SK-N-SH treated with all-trans-retinoic acid at 6 μM for 48 hours (cell line): ENCODE measurements at regions not wholly inside any gene's neighbourhood (a gene's known extent, or its start where the extent isn't known, plus 50 kb on each side); places are given as distances from the start of the nearest gene placed in this dataset.
A peak's percentile ranks its signal among the peaks of the same experiment; 100 is the strongest.

Experiments
- ATAC-seq: fragments of 200-7000 bp; cut with Tn5 transposase; 3 replicates; pipeline ENCODE4 v1.9.1; 2020; ENCODE audit warnings: mild to moderate bottlenecking, moderate library complexity
- ARNTL ChIP-seq: fragments of 450-650 bp; formaldehyde crosslinking; IDR thresholded peaks from 2 replicates; pipeline ENCODE4 v1.5.0; 2020; ENCODE audit warnings: low read depth, mild to moderate bottlenecking, moderate library complexity, borderline replicate concordance
- BACH2 ChIP-seq: fragments of 250-450 bp; sonication (Bioruptor Pico); IDR thresholded peaks from 2 replicates; pipeline ENCODE4 v1.9.0; 2021; ENCODE audit warnings: mild to moderate bottlenecking, borderline replicate concordance
- CSDC2 ChIP-seq: fragments of 250-450 bp; sonication (Bioruptor Pico); IDR thresholded peaks from 2 replicates; pipeline ENCODE4 v1.5.0; 2020; ENCODE audit warnings: mild to moderate bottlenecking, moderate library complexity
- ESRRG ChIP-seq: fragments of 250-450 bp; sonication (Bioruptor Pico); IDR thresholded peaks from 2 replicates; pipeline ENCODE4 v1.6.1; 2021; ENCODE audit warnings: mild to moderate bottlenecking
- GLIS3 ChIP-seq: fragments of 250-450 bp; sonication (Bioruptor Pico); IDR thresholded peaks from 2 replicates; pipeline ENCODE4 v1.5.0; 2020; ENCODE audit warnings: mild to moderate bottlenecking, moderate library complexity
- ISL1 ChIP-seq: fragments of 250-450 bp; sonication (Bioruptor Pico); IDR thresholded peaks from 2 replicates; pipeline ENCODE4 v2.1.2; 2022; ENCODE audit warnings: mild to moderate bottlenecking, moderate library complexity
- OSR1 ChIP-seq: fragments of 250-450 bp; sonication (Bioruptor Pico); IDR thresholded peaks from 2 replicates; pipeline ENCODE4 v1.8.0; 2022; ENCODE audit warnings: moderate library complexity, mild to moderate bottlenecking, inconsistent platforms
- PPARA ChIP-seq: fragments of 250-450 bp; sonication (Bioruptor Pico); IDR thresholded peaks from 2 replicates; pipeline ENCODE4 v1.5.0; 2020; ENCODE audit warnings: mild to moderate bottlenecking, borderline replicate concordance
- SNAI2 ChIP-seq: fragments of 250-450 bp; sonication (Bioruptor Pico); IDR thresholded peaks from 2 replicates; pipeline ENCODE4 v1.5.0; 2020; ENCODE audit warnings: mild to moderate bottlenecking, moderate library complexity
- TCF4 ChIP-seq: fragments of 250-450 bp; sonication (Bioruptor Pico); IDR thresholded peaks from 2 replicates; pipeline ENCODE4 v1.8.0; 2021; ENCODE audit warnings: mild to moderate bottlenecking, moderate library complexity, borderline replicate concordance
- TOX ChIP-seq: fragments of 250-450 bp; sonication (Bioruptor Pico); IDR thresholded peaks from 2 replicates; pipeline ENCODE4 v1.8.0; 2021; ENCODE audit warnings: mild to moderate bottlenecking, moderate library complexity, borderline replicate concordance
- ZFP3 ChIP-seq: fragments of 250-450 bp; sonication (Bioruptor Pico); IDR thresholded peaks from 2 replicates; pipeline ENCODE4 v1.5.0; 2020; ENCODE audit warnings: mild to moderate bottlenecking, moderate library complexity
- ZFP30 ChIP-seq: fragments of 450-650 bp; formaldehyde crosslinking; IDR thresholded peaks from 2 replicates; pipeline ENCODE4 v1.5.0; 2022; ENCODE audit warnings: mild to moderate bottlenecking, moderate library complexity
- ZNF565 ChIP-seq: fragments of 450-650 bp; formaldehyde crosslinking; conservative IDR thresholded peaks from 2 replicates; pipeline ENCODE4 v1.5.0; 2020; ENCODE audit warnings: low read depth, mild to moderate bottlenecking, moderate library complexity
- ZNF70 ChIP-seq: fragments of 450-650 bp; formaldehyde crosslinking; IDR thresholded peaks from 2 replicates; pipeline ENCODE4 v1.5.0; 2020; ENCODE audit warnings: mild to moderate bottlenecking, moderate library complexity
- TF ChIP-seq, protein P1 (sequence below): fragments of 250-450 bp; sonication (Bioruptor Pico); IDR thresholded peaks from 2 replicates; pipeline ENCODE4 v1.8.0; 2020; ENCODE audit warnings: mild to moderate bottlenecking, moderate library complexity, borderline replicate concordance
- TF ChIP-seq, protein P2 (sequence below): fragments of 250-450 bp; sonication (Bioruptor Pico); IDR thresholded peaks from 2 replicates; pipeline ENCODE4 v1.5.1; 2020; ENCODE audit warnings: low read depth, mild to moderate bottlenecking, moderate library complexity
- TF ChIP-seq, protein P3 (sequence below): fragments of 250-450 bp; sonication (Bioruptor Pico); IDR thresholded peaks from 2 replicates; pipeline ENCODE4 v1.5.0; 2020; ENCODE audit warnings: mild to moderate bottlenecking, moderate library complexity
- TF ChIP-seq, protein P4 (sequence below): fragments of 250-450 bp; sonication (Bioruptor Pico); IDR thresholded peaks from 2 replicates; pipeline ENCODE4 v1.8.0; 2021; ENCODE audit warnings: low read depth, mild to moderate bottlenecking, moderate library complexity, borderline replicate concordance
- TF ChIP-seq, protein P5 (sequence below): fragments of 250-450 bp; sonication (Bioruptor Pico); IDR thresholded peaks from 2 replicates; pipeline ENCODE4 v1.5.1; 2021; ENCODE audit warnings: mild to moderate bottlenecking, moderate library complexity

DNA sequence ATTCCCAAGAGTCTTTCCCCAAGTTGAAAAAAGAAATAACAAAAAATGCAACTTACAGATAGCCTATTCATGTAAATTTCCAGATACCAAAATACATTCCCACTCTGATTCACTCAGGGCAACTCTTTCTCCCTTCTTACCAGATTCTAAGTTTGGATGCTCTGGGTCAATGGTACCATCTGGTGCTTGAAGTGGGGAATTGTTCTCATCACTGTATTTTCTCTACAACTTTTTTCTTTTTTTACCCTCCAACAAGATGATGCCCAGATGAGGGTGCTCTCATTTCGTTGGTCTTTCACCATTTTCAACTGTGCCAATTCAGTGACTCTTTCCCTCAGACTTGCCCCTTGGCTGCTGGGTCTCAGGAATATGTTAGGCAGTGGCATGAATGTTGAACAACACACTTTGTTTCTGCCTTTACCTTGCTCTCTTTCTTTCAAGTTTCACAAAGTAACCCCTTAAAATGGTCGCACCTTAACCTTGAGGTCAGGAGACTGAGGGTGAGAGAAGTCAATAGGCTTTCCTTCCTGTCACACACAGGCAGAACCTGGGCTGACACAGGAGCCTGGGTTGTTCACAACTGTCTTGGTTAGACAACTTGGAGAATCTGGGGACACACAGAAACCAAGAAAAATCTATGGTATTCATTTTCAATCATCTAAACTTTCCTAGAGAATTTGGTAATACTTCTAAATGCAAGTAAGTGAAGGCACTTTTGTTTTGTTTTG is 330.7 kb upstream of the SLCO3A1 start:
- peak; percentile 93 for ATAC-seq
- TF ChIP-seq CSDC2 (CRISPR knock-in tag) (no peak), OSR1 (no peak), BACH2 (CRISPR knock-in tag) (no peak), ZFP3 (CRISPR knock-in tag) (no peak), GLIS3 (CRISPR knock-in tag) (no peak), ZFP30 (CRISPR knock-in tag) (no peak)

DNA sequence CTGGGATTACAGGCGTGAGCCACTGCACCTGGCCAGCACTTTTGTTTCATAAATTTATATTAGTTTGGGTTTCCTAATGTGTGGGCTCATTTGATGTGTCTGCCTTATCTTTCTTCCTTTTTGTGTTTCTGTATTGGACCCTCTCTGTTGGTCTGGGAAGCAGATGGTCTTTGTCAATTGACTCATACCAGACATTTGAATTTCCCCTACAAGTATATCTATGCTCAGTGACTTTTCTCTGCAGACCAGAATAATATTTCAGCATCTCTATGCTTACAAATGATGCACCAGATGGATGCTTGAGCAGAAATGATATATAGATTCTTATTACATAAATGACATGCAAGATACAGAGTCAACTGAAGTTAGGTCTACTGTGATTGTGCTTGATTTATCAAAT is 329.9 kb upstream of the SLCO3A1 start:
- ATAC-seq, result no peak
- no peak for TF ChIP-seq ESRRG (CRISPR knock-in tag)
- no peak for TF ChIP-seq OSR1
- TF ChIP-seq, protein P1, sequence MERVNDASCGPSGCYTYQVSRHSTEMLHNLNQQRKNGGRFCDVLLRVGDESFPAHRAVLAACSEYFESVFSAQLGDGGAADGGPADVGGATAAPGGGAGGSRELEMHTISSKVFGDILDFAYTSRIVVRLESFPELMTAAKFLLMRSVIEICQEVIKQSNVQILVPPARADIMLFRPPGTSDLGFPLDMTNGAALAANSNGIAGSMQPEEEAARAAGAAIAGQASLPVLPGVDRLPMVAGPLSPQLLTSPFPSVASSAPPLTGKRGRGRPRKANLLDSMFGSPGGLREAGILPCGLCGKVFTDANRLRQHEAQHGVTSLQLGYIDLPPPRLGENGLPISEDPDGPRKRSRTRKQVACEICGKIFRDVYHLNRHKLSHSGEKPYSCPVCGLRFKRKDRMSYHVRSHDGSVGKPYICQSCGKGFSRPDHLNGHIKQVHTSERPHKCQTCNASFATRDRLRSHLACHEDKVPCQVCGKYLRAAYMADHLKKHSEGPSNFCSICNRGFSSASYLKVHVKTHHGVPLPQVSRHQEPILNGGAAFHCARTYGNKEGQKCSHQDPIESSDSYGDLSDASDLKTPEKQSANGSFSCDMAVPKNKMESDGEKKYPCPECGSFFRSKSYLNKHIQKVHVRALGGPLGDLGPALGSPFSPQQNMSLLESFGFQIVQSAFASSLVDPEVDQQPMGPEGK (CRISPR knock-in tag), result no peak
- TF ChIP-seq ZNF70 (CRISPR knock-in tag), result no peak
- TF ChIP-seq ARNTL (CRISPR knock-in tag), result no peak

DNA sequence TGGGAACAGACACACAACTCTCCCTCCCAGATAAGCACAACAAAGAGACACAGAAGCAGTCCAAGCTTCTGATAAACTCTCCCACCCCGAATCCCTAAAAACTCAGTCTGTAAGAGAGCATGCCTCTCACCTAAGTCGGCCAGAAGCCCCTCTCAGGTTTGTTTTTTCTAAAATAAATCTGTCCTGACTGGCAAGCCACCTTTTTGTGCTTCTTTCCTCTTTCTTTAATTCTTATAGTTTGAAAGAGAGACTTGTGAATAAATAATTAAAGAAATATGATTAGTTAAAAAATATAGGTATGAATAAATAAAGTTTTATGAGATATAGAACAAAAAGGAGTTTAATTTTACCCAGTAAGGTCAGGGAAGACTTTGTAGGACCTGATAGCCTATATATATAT is 329.0 kb upstream of the SLCO3A1 start:
- no peak for ATAC-seq
- TF ChIP-seq, protein P2, sequence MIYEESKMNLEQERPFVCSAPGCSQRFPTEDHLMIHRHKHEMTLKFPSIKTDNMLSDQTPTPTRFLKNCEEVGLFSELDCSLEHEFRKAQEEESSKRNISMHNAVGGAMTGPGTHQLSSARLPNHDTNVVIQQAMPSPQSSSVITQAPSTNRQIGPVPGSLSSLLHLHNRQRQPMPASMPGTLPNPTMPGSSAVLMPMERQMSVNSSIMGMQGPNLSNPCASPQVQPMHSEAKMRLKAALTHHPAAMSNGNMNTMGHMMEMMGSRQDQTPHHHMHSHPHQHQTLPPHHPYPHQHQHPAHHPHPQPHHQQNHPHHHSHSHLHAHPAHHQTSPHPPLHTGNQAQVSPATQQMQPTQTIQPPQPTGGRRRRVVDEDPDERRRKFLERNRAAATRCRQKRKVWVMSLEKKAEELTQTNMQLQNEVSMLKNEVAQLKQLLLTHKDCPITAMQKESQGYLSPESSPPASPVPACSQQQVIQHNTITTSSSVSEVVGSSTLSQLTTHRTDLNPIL (CRISPR knock-in tag), result no peak
- TF ChIP-seq, protein P3, sequence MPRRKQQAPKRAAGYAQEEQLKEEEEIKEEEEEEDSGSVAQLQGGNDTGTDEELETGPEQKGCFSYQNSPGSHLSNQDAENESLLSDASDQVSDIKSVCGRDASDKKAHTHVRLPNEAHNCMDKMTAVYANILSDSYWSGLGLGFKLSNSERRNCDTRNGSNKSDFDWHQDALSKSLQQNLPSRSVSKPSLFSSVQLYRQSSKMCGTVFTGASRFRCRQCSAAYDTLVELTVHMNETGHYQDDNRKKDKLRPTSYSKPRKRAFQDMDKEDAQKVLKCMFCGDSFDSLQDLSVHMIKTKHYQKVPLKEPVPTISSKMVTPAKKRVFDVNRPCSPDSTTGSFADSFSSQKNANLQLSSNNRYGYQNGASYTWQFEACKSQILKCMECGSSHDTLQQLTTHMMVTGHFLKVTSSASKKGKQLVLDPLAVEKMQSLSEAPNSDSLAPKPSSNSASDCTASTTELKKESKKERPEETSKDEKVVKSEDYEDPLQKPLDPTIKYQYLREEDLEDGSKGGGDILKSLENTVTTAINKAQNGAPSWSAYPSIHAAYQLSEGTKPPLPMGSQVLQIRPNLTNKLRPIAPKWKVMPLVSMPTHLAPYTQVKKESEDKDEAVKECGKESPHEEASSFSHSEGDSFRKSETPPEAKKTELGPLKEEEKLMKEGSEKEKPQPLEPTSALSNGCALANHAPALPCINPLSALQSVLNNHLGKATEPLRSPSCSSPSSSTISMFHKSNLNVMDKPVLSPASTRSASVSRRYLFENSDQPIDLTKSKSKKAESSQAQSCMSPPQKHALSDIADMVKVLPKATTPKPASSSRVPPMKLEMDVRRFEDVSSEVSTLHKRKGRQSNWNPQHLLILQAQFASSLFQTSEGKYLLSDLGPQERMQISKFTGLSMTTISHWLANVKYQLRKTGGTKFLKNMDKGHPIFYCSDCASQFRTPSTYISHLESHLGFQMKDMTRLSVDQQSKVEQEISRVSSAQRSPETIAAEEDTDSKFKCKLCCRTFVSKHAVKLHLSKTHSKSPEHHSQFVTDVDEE (CRISPR knock-in tag), result no peak
- no peak for TF ChIP-seq ZNF565 (CRISPR knock-in tag)
- TF ChIP-seq TOX (CRISPR knock-in tag), result no peak
- no peak for TF ChIP-seq BACH2 (CRISPR knock-in tag)
- no peak for TF ChIP-seq ZFP30 (CRISPR knock-in tag)
- no peak for TF ChIP-seq ZFP3 (CRISPR knock-in tag)
- TF ChIP-seq, protein P4, sequence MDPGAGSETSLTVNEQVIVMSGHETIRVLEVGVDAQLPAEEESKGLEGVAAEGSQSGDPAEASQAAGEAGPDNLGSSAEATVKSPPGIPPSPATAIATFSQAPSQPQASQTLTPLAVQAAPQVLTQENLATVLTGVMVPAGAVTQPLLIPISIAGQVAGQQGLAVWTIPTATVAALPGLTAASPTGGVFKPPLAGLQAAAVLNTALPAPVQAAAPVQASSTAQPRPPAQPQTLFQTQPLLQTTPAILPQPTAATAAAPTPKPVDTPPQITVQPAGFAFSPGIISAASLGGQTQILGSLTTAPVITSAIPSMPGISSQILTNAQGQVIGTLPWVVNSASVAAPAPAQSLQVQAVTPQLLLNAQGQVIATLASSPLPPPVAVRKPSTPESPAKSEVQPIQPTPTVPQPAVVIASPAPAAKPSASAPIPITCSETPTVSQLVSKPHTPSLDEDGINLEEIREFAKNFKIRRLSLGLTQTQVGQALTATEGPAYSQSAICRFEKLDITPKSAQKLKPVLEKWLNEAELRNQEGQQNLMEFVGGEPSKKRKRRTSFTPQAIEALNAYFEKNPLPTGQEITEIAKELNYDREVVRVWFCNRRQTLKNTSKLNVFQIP (CRISPR knock-in tag), result no peak
- TF ChIP-seq TCF4 (CRISPR knock-in tag), result no peak
- TF ChIP-seq, all 23 proteins: peak for 0

DNA sequence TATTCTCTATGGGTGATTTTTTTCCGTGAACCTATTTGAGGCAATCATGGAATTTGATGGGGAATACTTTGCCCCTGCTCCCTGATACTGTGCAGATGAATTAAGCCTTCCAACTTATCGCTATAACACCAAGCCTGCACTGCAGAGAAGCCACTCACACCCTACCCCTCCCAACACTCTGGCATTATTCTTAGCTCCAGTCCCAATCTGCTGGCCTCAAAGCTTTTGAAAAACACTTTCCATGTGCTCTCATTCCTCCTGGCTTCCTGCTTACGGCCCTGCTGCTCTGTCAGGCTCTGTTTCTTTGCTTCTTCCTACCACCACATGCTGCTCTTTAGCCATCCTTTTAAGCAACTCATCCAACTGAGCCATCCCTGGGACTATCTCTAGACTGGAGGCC is 327.8 kb upstream of the SLCO3A1 start:
- TF ChIP-seq, protein P5, sequence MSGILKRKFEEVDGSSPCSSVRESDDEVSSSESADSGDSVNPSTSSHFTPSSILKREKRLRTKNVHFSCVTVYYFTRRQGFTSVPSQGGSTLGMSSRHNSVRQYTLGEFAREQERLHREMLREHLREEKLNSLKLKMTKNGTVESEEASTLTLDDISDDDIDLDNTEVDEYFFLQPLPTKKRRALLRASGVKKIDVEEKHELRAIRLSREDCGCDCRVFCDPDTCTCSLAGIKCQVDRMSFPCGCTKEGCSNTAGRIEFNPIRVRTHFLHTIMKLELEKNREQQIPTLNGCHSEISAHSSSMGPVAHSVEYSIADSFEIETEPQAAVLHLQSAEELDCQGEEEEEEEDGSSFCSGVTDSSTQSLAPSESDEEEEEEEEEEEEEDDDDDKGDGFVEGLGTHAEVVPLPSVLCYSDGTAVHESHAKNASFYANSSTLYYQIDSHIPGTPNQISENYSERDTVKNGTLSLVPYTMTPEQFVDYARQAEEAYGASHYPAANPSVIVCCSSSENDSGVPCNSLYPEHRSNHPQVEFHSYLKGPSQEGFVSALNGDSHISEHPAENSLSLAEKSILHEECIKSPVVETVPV, result no peak
- no peak for TF ChIP-seq GLIS3 (CRISPR knock-in tag)
- no peak for TF ChIP-seq SNAI2 (CRISPR knock-in tag)
- TF ChIP-seq, protein P4 (CRISPR knock-in tag), result no peak
- TF ChIP-seq BACH2 (CRISPR knock-in tag), result no peak
- TF ChIP-seq, protein P3 (CRISPR knock-in tag), result no peak
- no peak for TF ChIP-seq PPARA (CRISPR knock-in tag)
- TF ChIP-seq TCF4 (CRISPR knock-in tag), result no peak
- TF ChIP-seq ISL1, result no peak
- no peak for TF ChIP-seq ZNF70 (CRISPR knock-in tag)
- no peak for TF ChIP-seq ARNTL (CRISPR knock-in tag)
- no peak for ATAC-seq
